VCaP (cell line): ENCODE measurements at regions not wholly inside any gene's neighbourhood (a gene's known extent, or its start where the extent isn't known, plus 50 kb on each side); places are given as distances from the start of the nearest gene placed in this dataset.
"Not testable (repeated sequence)": the region's sequence is repeated elsewhere in the genome, so short reads cannot be mapped to it uniquely, and the experiment has no call there.

Source experiments
- H3K27ac ChIP-seq: fragments of 450-650 bp; 2 replicates; pipeline ENCODE4 v1.5.1; 2017
- CTCF ChIP-seq: fragments of 450-650 bp; conservative IDR thresholded peaks from 2 replicates; pipeline ENCODE4 v1.5.1; 2017; ENCODE audit warnings: mild to moderate bottlenecking, moderate library complexity

GRCh38 chr7:51444936-51445335 lies 128.3 kb upstream of the COBL start:
- H3K27ac ChIP-seq, result no peak overlapping the region
- no peak for TF ChIP-seq CTCF

- TF ChIP-seq CTCF, result peak; percentile 95
- no peak overlapping the region for H3K27ac ChIP-seq
These were observed 114.0 kb upstream of the COBL start for GRCh38 chr7:51430480-51431086.

- peak; percentile 88 for TF ChIP-seq CTCF
- no peak overlapping the region for H3K27ac ChIP-seq
These were observed 111.7 kb upstream of the COBL start for GRCh38 chr7:51428217-51428887.

GRCh38 chr7:51426163-51426562 lies 109.6 kb upstream of the COBL start:
- TF ChIP-seq CTCF, result no peak
- no peak overlapping the region for H3K27ac ChIP-seq

- not testable (repeated sequence) for H3K27ac ChIP-seq
These were observed 93.3 kb upstream of the COBL start for GRCh38 chr7:51409934-51410333.

GRCh38 chr7:51397608-51398007 lies 81.0 kb upstream of the COBL start:
- H3K27ac ChIP-seq, result not testable (repeated sequence)

GRCh38 chr7:51393003-51393402 lies 76.4 kb upstream of the COBL start:
- not testable (repeated sequence) for H3K27ac ChIP-seq

- H3K27ac ChIP-seq, result not testable (repeated sequence)
These were observed 73.3 kb upstream of the COBL start for GRCh38 chr7:51389952-51390351.

- not testable (repeated sequence) for H3K27ac ChIP-seq
These were observed 72.7 kb upstream of the COBL start for GRCh38 chr7:51389216-51389812.

- not testable (repeated sequence) for H3K27ac ChIP-seq
These were observed 71.6 kb upstream of the COBL start for GRCh38 chr7:51388241-51388640.

- not testable (repeated sequence) for H3K27ac ChIP-seq
These were observed 70.4 kb upstream of the COBL start for GRCh38 chr7:51386806-51387568.

GRCh38 chr7:51386184-51386583 lies 69.6 kb upstream of the COBL start:
- not testable (repeated sequence) for H3K27ac ChIP-seq

- not testable (repeated sequence) for H3K27ac ChIP-seq
These were observed 65.6 kb upstream of the COBL start for GRCh38 chr7:51382243-51382642.
